ENCODE measurements at regions not wholly inside any gene's neighbourhood (a gene's known extent, or its start where the extent isn't known, plus 50 kb on each side); places are given as distances from the start of the nearest gene placed in this dataset.

- TF ChIP-seq CTCF (IDR thresholded peaks at IDR 0.05) (no peak), POLR2A (IDR thresholded peaks at IDR 0.05) (no peak)
These were observed 75.9 kb upstream of the RPL34 start for GRCh38 chr4:108544481-108544880.
